NCI-H187 (cell line): ENCODE measurements at regions not wholly inside any gene's neighbourhood (a gene's known extent, or its start where the extent isn't known, plus 50 kb on each side); places are given as distances from the start of the nearest gene placed in this dataset.

Experiments used
- DNase-seq, 2 experiments: peaks; one replicate each; lab custom pipeline; 2025; lab: John Stamatoyannopoulos, UW

- DNase-seq = no peak
Observed at GRCh38 chr5:82850393-82850792, 226.8 kb downstream of the TMEM167A start.

- no peak for DNase-seq
Observed at GRCh38 chr5:82849885-82850284, 227.3 kb downstream of the TMEM167A start.

- DNase-seq = no peak
Observed at GRCh38 chr5:82847562-82847961, 229.6 kb downstream of the TMEM167A start.

- no peak for DNase-seq
Observed at GRCh38 chr5:82839881-82840280, 237.3 kb downstream of the TMEM167A start.

GRCh38 chr5:82835488-82835887 is 241.7 kb downstream of the TMEM167A start:
- DNase-seq = no peak

- DNase-seq = no peak
Observed at GRCh38 chr5:82834151-82834550, 243.0 kb downstream of the TMEM167A start.

- no peak for DNase-seq
Observed at GRCh38 chr5:82833277-82833676, 243.9 kb downstream of the TMEM167A start.

- no peak for DNase-seq
Observed at GRCh38 chr5:82832445-82832844, 244.7 kb downstream of the TMEM167A start.

GRCh38 chr5:82828211-82828610 is 249.0 kb downstream of the TMEM167A start:
- no peak for DNase-seq

- no peak for DNase-seq
Observed at GRCh38 chr5:82827651-82828050, 249.5 kb downstream of the TMEM167A start.

- DNase-seq = no peak
Observed at GRCh38 chr5:82822634-82822927, 254.6 kb downstream of the TMEM167A start.

- no peak for DNase-seq
Observed at GRCh38 chr5:82821846-82822633, 255.2 kb downstream of the TMEM167A start.

- no peak for DNase-seq
Observed at GRCh38 chr5:82820961-82821845, 256.0 kb downstream of the TMEM167A start.

GRCh38 chr5:82820188-82820587 is 257.0 kb downstream of the TMEM167A start:
- DNase-seq = no peak

GRCh38 chr5:82817897-82818676 is 259.1 kb downstream of the TMEM167A start:
- DNase-seq = no peak

GRCh38 chr5:82816926-82817325 is 260.3 kb downstream of the TMEM167A start:
- DNase-seq = no peak

- DNase-seq = no peak
Observed at GRCh38 chr5:82815871-82816270, 261.3 kb downstream of the TMEM167A start.

GRCh38 chr5:82813861-82814260 is 263.3 kb downstream of the TMEM167A start:
- DNase-seq = no peak

- DNase-seq = no peak
Observed at GRCh38 chr5:82812575-82812974, 264.6 kb downstream of the TMEM167A start.

GRCh38 chr5:82811490-82811889 is 265.7 kb downstream of the TMEM167A start:
- no peak for DNase-seq

- no peak for DNase-seq
Observed at GRCh38 chr5:82809420-82810143, 267.6 kb downstream of the TMEM167A start.

GRCh38 chr5:82808960-82809359 is 268.2 kb downstream of the TMEM167A start:
- DNase-seq = no peak
